ENCODE measurements at regions not wholly inside any gene's neighbourhood (a gene's known extent, or its start where the extent isn't known, plus 50 kb on each side); places are given as distances from the start of the nearest gene placed in this dataset.

GRCh38 chr9:80492221-80492620 is 920.5 kb downstream of the TLE4 start:
- Histone ChIP-seq H2AFZ (ENCODE audit: low read depth, low read length) (no peak overlapping the region), H4K20me1 (replicated peaks; ENCODE audit: control insufficient read depth, insufficient read depth, low read length) (no peaks in the 10 kb centered on the region), H3K9me1 (ENCODE audit: control insufficient read depth, insufficient read depth, low read length) (no peaks in the 10 kb centered on the region), H3K4me1 (replicated peaks in 1 of 2; ENCODE audit: control insufficient read depth in 2 of 2, insufficient read depth in 2 of 2, low read length in 2 of 2) (no peaks in the 10 kb centered on the region), H3K9me3 (replicated peaks; ENCODE audit: control insufficient read depth, insufficient read depth, low read depth, low read length) (no peaks in the 10 kb centered on the region), H3K79me2 (ENCODE audit: control insufficient read depth, insufficient read depth, low read length) (no peaks in the 10 kb centered on the region), H3K36me3 (ENCODE audit: control insufficient read depth, insufficient read depth, low read length) (no peaks in the 10 kb centered on the region), H3K4me2 (ENCODE audit: insufficient read depth, low read length) (no peak overlapping the region), H3K27me3 (ENCODE audit: control insufficient read depth in 2 of 2, insufficient read depth in 2 of 2, low read length in 2 of 2) (no peaks in the 10 kb centered on the region), H3K27ac (ENCODE audit: extremely low read depth, low read depth, low read length) (no peak overlapping the region), H3K4me3 (no peak overlapping the region), H3K9ac (ENCODE audit: insufficient read depth in 1 of 2, low read depth in 2 of 2, low read length in 2 of 2) (no peak overlapping the region)
- ATAC-seq (no peak), DNase-seq (ENCODE audit: extremely low read depth in 1 of 4, low spot score in 3 of 4) (no peak), FAIRE-seq (no peak)
- intact Hi-C loops (cut with micrococcal nuclease) (no loop called here), in situ Hi-C loops (cut with MboI) (no loop called here)
- ChIA-PET CTCF (ENCODE audit: low intra/inter-chr PET ratio) (no interaction called here), POLR2A (no interaction called here)
- 4% methylated on average over 3 of the region's 3 CpGs for WGBS (ENCODE audit: insufficient coverage, low coverage, missing lambda C conversion rate)
- no TSS peak for BruUV-seq (replicated peaks)
- TF ChIP-seq RBM39 (optimal IDR thresholded peaks at IDR 0.05; ENCODE audit: low read depth, low read length) (no peak), NR1H2 (CRISPR knock-in tag; IDR thresholded peaks at IDR 0.05) (no peak), ZNF175 (CRISPR knock-in tag; IDR thresholded peaks at IDR 0.05; ENCODE audit: low read depth) (no peak), IRF9 (tag; IDR thresholded peaks at IDR 0.05) (no peak), ZNF408 (CRISPR knock-in tag; IDR thresholded peaks at IDR 0.05; ENCODE audit: low read depth) (no peak), ZC3H11A (IDR thresholded peaks at IDR 0.05; ENCODE audit: low read depth, low read length) (no peak), PCBP1 (IDR thresholded peaks at IDR 0.05; ENCODE audit: low read depth, low read length, poor library complexity, severe bottlenecking) (no peak), TBL1XR1 (IDR thresholded peaks at IDR 0.05; ENCODE audit: low read length in 2 of 2) (no peak), HDAC6 (IDR thresholded peaks at IDR 0.05; ENCODE audit: low read depth, low read length) (no peak), BMI1 (IDR thresholded peaks at IDR 0.05; ENCODE audit: low read length) (no peak), POLR2AphosphoS2 (IDR thresholded peaks at IDR 0.05; ENCODE audit: low read length) (no peak), SIN3B (IDR thresholded peaks at IDR 0.05; ENCODE audit: low read depth) (no peak)
- TF ChIP-seq, protein P1, sequence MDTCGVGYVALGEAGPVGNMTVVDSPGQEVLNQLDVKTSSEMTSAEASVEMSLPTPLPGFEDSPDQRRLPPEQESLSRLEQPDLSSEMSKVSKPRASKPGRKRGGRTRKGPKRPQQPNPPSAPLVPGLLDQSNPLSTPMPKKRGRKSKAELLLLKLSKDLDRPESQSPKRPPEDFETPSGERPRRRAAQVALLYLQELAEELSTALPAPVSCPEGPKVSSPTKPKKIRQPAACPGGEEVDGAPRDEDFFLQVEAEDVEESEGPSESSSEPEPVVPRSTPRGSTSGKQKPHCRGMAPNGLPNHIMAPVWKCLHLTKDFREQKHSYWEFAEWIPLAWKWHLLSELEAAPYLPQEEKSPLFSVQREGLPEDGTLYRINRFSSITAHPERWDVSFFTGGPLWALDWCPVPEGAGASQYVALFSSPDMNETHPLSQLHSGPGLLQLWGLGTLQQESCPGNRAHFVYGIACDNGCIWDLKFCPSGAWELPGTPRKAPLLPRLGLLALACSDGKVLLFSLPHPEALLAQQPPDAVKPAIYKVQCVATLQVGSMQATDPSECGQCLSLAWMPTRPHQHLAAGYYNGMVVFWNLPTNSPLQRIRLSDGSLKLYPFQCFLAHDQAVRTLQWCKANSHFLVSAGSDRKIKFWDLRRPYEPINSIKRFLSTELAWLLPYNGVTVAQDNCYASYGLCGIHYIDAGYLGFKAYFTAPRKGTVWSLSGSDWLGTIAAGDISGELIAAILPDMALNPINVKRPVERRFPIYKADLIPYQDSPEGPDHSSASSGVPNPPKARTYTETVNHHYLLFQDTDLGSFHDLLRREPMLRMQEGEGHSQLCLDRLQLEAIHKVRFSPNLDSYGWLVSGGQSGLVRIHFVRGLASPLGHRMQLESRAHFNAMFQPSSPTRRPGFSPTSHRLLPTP (IDR thresholded peaks at IDR 0.05; ENCODE audit: borderline replicate concordance, extremely low read depth, insufficient read length), result no peak
- TF ChIP-seq, protein P2, sequence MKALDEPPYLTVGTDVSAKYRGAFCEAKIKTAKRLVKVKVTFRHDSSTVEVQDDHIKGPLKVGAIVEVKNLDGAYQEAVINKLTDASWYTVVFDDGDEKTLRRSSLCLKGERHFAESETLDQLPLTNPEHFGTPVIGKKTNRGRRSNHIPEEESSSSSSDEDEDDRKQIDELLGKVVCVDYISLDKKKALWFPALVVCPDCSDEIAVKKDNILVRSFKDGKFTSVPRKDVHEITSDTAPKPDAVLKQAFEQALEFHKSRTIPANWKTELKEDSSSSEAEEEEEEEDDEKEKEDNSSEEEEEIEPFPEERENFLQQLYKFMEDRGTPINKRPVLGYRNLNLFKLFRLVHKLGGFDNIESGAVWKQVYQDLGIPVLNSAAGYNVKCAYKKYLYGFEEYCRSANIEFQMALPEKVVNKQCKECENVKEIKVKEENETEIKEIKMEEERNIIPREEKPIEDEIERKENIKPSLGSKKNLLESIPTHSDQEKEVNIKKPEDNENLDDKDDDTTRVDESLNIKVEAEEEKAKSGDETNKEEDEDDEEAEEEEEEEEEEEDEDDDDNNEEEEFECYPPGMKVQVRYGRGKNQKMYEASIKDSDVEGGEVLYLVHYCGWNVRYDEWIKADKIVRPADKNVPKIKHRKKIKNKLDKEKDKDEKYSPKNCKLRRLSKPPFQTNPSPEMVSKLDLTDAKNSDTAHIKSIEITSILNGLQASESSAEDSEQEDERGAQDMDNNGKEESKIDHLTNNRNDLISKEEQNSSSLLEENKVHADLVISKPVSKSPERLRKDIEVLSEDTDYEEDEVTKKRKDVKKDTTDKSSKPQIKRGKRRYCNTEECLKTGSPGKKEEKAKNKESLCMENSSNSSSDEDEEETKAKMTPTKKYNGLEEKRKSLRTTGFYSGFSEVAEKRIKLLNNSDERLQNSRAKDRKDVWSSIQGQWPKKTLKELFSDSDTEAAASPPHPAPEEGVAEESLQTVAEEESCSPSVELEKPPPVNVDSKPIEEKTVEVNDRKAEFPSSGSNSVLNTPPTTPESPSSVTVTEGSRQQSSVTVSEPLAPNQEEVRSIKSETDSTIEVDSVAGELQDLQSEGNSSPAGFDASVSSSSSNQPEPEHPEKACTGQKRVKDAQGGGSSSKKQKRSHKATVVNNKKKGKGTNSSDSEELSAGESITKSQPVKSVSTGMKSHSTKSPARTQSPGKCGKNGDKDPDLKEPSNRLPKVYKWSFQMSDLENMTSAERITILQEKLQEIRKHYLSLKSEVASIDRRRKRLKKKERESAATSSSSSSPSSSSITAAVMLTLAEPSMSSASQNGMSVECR (CRISPR knock-in tag; IDR thresholded peaks at IDR 0.05), result no peak
- TF ChIP-seq, protein P3, sequence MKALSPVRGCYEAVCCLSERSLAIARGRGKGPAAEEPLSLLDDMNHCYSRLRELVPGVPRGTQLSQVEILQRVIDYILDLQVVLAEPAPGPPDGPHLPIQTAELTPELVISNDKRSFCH (CRISPR knock-in tag; IDR thresholded peaks at IDR 0.05), result no peak
- TF ChIP-seq, protein P3 (tag; IDR thresholded peaks at IDR 0.05), result no peak
